ENCODE measurements at regions not wholly inside any gene's neighbourhood (a gene's known extent, or its start where the extent isn't known, plus 50 kb on each side); places are given as distances from the start of the nearest gene placed in this dataset.

GRCh38 chr9:88319936-88320747 is 68.1 kb upstream of the SPIN1 start:
- TF ChIP-seq CTCF (IDR thresholded peaks at IDR 0.05; ENCODE audit: low read depth, low read length), result no peak
- no peaks in the 10 kb centered on the region for H3K9me3 ChIP-seq (ENCODE audit: control insufficient read depth, insufficient read depth, low read length)
- no peak overlapping the region for H3K27ac ChIP-seq (ENCODE audit: low read depth, low read length)
- no peak for DNase-seq (ENCODE audit: low read depth, low spot score)
- POLR2A ChIA-PET, result no interaction called here
- no peak overlapping the region for H3K4me3 ChIP-seq (ENCODE audit: low read depth, low read length)
- no peaks in the 10 kb centered on the region for H3K27me3 ChIP-seq (ENCODE audit: control insufficient read depth, insufficient read depth, low read length)
- CTCF ChIA-PET, result no interaction called here

- H3K27ac ChIP-seq (ENCODE audit: low read depth, low read length), result no peak overlapping the region
- no peak for TF ChIP-seq CTCF (IDR thresholded peaks at IDR 0.05; ENCODE audit: low read depth, low read length)
- no peak for DNase-seq (ENCODE audit: low read depth, low spot score)
- H3K9me3 ChIP-seq (ENCODE audit: control insufficient read depth, insufficient read depth, low read length), result no peaks in the 10 kb centered on the region
- H3K4me3 ChIP-seq (ENCODE audit: low read depth, low read length), result no peak overlapping the region
- no peaks in the 10 kb centered on the region for H3K27me3 ChIP-seq (ENCODE audit: control insufficient read depth, insufficient read depth, low read length)
- CTCF ChIA-PET, result interaction anchor here (0.6 kb wide), 1 partner anchor 11 kb away, joined by 3 read pairs; no protein-coding TSS in a partner anchor
- POLR2A ChIA-PET, result no interaction called here
Measured at GRCh38 chr9:88313364-88314220, 74.7 kb upstream of the SPIN1 start.

- ChIA-PET POLR2A (no interaction called here), CTCF (no interaction called here)
- no peaks in the 10 kb centered on the region for H3K27me3 ChIP-seq (ENCODE audit: control insufficient read depth, insufficient read depth, low read length)
- no peak overlapping the region for H3K4me3 ChIP-seq (ENCODE audit: low read depth, low read length)
- no peaks in the 10 kb centered on the region for H3K9me3 ChIP-seq (ENCODE audit: control insufficient read depth, insufficient read depth, low read length)
- no peak for TF ChIP-seq CTCF (IDR thresholded peaks at IDR 0.05; ENCODE audit: low read depth, low read length)
- DNase-seq (ENCODE audit: low read depth, low spot score), result no peak
- H3K27ac ChIP-seq (ENCODE audit: low read depth, low read length), result no peak overlapping the region
Measured at GRCh38 chr9:88312517-88313103, 75.6 kb upstream of the SPIN1 start.

GRCh38 chr9:88312045-88312444 is 76.2 kb upstream of the SPIN1 start:
- no peak for TF ChIP-seq CTCF (IDR thresholded peaks at IDR 0.05; ENCODE audit: low read depth, low read length)
- no peak for DNase-seq (ENCODE audit: low read depth, low spot score)
- ChIA-PET CTCF (interaction anchor here (0.8 kb wide), 1 partner anchor 221 kb away, joined by 6 read pairs; no protein-coding TSS in a partner anchor), POLR2A (no interaction called here)
- Histone ChIP-seq H3K9me3 (ENCODE audit: control insufficient read depth, insufficient read depth, low read length) (no peaks in the 10 kb centered on the region), H3K27ac (ENCODE audit: low read depth, low read length) (no peak overlapping the region), H3K4me3 (ENCODE audit: low read depth, low read length) (no peak overlapping the region), H3K27me3 (ENCODE audit: control insufficient read depth, insufficient read depth, low read length) (no peaks in the 10 kb centered on the region)
